DND-41 (cell line): ENCODE measurements at regions not wholly inside any gene's neighbourhood (a gene's known extent, or its start where the extent isn't known, plus 50 kb on each side); places are given as distances from the start of the nearest gene placed in this dataset.

Experiments
- CTCF ChIP-seq: IDR thresholded peaks from 2 replicates; pipeline ENCODE4 v1.5.1; 2012; ENCODE audit warnings: borderline replicate concordance, low read length, moderate library complexity, mild to moderate bottlenecking; ENCODE audit not compliant: poor library complexity, severe bottlenecking; ENCODE audit errors: extremely low read depth
- EZH2 ChIP-seq: IDR thresholded peaks from 3 replicates; pipeline ENCODE4 v1.6.1; 2012; ENCODE audit warnings: borderline replicate concordance, low read depth, mild to moderate bottlenecking, moderate library complexity, low read length, inconsistent platforms; ENCODE audit not compliant: severe bottlenecking

DNA sequence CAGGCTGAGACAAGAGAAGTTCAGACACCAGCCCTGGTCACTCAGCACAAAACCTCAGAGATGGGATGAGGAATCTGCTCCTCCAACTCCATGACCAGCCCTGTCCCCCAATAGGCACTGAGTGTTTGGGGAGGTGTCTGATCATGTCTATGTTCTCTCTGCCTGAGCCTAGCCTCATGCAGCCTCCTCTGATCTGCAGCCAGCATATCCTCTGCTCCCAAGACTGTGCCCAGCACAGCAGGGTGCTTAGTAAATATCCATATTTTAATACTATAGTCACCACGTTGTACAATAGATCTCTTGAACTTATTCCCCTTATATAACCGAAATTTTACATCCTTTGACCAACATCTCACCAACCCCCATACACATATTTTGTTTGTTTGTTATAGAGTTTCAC lies 202.9 kb downstream of the MATN1 start:
- TF ChIP-seq EZH2 (no peak), CTCF (no peak)
